ENCODE measurements at regions not wholly inside any gene's neighbourhood (a gene's known extent, or its start where the extent isn't known, plus 50 kb on each side); places are given as distances from the start of the nearest gene placed in this dataset.

DNA sequence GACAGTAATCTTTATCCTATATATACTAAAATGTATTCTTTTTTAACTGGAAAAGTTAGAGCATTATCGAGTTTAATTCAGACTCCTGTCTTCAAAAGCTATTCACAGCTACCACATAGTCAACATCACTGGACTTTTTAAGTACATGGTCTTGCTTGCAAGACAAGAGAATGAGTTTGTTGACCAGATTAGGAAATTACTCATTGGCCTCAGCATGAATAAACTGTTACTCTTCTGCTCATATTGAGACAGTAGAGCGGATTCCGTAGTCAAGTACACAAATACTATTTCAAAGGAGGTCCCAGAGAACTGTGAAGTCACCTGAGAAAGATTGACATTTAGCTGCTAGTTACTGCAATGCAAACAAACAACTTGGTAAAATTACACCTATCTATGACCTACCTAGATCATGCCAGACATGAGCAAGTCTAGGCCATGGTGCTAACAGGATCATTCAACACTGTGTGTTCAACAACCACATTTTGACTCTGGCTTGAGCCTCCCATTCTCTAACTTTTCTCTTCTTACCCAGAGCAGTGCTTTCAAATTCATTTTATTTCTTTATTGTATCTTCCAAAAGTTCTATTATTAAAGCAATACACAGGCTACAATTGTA, 280.9 kb downstream of the NEBL start:
- no TSS peak for BruUV-seq (replicated peaks)
- no peak overlapping the region for H3K27ac ChIP-seq (ENCODE audit: low read depth, low read length, poor library complexity, severe bottlenecking)
- no peak overlapping the region for H3K4me3 ChIP-seq (ENCODE audit: low read depth, low read length, poor library complexity, severe bottlenecking)
- H2AFZ ChIP-seq (ENCODE audit: low read length), result no peak overlapping the region
- CTCF ChIA-PET (ENCODE audit: unreplicated experiment), result no interaction called here
- POLR2A ChIA-PET, result no interaction called here
- H3K4me1 ChIP-seq (ENCODE audit: insufficient read depth, low read length, poor library complexity, severe bottlenecking), result no peaks in the 10 kb centered on the region
- no peak overlapping the region for H3K4me2 ChIP-seq (ENCODE audit: low read length)
- no peaks in the 10 kb centered on the region for H3K9me3 ChIP-seq (ENCODE audit: low read length)
- no peaks in the 10 kb centered on the region for H3K36me3 ChIP-seq (ENCODE audit: insufficient read depth, low read length)
- intact Hi-C loops (cut with micrococcal nuclease; ENCODE audit: unreplicated experiment), result no loop called here
- no peaks in the 10 kb centered on the region for H3K79me2 ChIP-seq (ENCODE audit: insufficient read depth, low read depth, low read length)
- TF ChIP-seq, protein P1, sequence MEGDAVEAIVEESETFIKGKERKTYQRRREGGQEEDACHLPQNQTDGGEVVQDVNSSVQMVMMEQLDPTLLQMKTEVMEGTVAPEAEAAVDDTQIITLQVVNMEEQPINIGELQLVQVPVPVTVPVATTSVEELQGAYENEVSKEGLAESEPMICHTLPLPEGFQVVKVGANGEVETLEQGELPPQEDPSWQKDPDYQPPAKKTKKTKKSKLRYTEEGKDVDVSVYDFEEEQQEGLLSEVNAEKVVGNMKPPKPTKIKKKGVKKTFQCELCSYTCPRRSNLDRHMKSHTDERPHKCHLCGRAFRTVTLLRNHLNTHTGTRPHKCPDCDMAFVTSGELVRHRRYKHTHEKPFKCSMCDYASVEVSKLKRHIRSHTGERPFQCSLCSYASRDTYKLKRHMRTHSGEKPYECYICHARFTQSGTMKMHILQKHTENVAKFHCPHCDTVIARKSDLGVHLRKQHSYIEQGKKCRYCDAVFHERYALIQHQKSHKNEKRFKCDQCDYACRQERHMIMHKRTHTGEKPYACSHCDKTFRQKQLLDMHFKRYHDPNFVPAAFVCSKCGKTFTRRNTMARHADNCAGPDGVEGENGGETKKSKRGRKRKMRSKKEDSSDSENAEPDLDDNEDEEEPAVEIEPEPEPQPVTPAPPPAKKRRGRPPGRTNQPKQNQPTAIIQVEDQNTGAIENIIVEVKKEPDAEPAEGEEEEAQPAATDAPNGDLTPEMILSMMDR (conservative IDR thresholded peaks at IDR 0.05; ENCODE audit: low read length), result no peak
- no peak for TF ChIP-seq EZH2phosphoT487 (IDR thresholded peaks at IDR 0.05; ENCODE audit: borderline replicate concordance, low read depth, low read length)
- DNase-seq (ENCODE audit: low spot score), result no peak
- no peaks in the 10 kb centered on the region for H4K20me1 ChIP-seq (ENCODE audit: insufficient read depth, low read length)
- H3K9me2 ChIP-seq (ENCODE audit: insufficient read depth, low read length), result no peaks in the 10 kb centered on the region

DNA sequence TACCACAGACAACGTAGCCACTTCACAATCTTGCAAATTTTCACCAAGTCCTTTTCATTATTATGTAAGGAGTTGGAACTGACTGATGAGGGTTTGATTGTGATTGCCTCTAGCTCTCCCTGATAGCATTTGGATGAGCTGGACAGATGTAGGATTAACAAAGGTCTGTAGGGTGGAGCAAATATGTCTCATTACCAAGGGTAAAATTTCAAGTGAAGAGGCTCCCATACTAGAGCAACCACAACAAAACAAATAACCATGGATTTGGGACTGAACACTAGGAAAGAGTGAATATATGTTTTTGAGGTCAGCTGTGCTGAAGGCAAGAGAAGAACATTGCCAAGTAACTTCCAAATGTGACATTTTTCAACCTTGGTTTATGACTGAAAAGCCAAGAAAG, 281.7 kb downstream of the NEBL start:
- no peak overlapping the region for H3K4me3 ChIP-seq (ENCODE audit: low read depth, low read length, poor library complexity, severe bottlenecking)
- no peaks in the 10 kb centered on the region for H4K20me1 ChIP-seq (ENCODE audit: insufficient read depth, low read length)
- ChIA-PET POLR2A (no interaction called here), CTCF (ENCODE audit: unreplicated experiment) (no interaction called here)
- no peaks in the 10 kb centered on the region for H3K9me2 ChIP-seq (ENCODE audit: insufficient read depth, low read length)
- H3K27ac ChIP-seq (ENCODE audit: low read depth, low read length, poor library complexity, severe bottlenecking), result no peak overlapping the region
- no peak for DNase-seq (ENCODE audit: low spot score)
- H3K79me2 ChIP-seq (ENCODE audit: insufficient read depth, low read depth, low read length), result no peaks in the 10 kb centered on the region
- H3K4me2 ChIP-seq (ENCODE audit: low read length), result no peak overlapping the region
- H3K9me3 ChIP-seq (ENCODE audit: low read length), result no peaks in the 10 kb centered on the region
- H3K4me1 ChIP-seq (ENCODE audit: insufficient read depth, low read length, poor library complexity, severe bottlenecking), result no peaks in the 10 kb centered on the region
- H3K36me3 ChIP-seq (ENCODE audit: insufficient read depth, low read length), result no peaks in the 10 kb centered on the region
- BruUV-seq (replicated peaks), result no TSS peak
- H2AFZ ChIP-seq (ENCODE audit: low read length), result no peak overlapping the region
- no peak for TF ChIP-seq EZH2phosphoT487 (IDR thresholded peaks at IDR 0.05; ENCODE audit: borderline replicate concordance, low read depth, low read length)
- TF ChIP-seq, protein P1 (conservative IDR thresholded peaks at IDR 0.05; ENCODE audit: low read length), result no peak
- intact Hi-C loops (cut with micrococcal nuclease; ENCODE audit: unreplicated experiment), result no loop called here

DNA sequence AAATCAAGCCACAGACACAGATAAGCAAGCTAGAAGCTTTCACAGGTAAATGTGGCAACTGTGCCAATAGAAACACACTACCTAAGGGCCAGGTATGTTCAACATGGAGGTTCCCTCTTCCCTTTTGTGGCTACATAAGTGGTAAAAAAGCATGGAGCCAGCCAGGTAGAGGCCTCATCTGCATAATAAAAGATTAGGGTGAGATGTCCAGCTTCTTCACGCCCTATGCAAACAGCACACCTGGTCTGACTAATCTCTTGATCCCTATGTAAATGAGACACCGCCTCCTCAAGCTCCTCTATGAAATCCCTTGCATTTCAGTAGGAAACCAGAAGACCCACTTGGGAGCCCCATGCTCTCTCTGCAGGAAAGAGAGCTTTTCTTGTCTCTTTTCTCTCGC, 282.2 kb downstream of the NEBL start:
- no peaks in the 10 kb centered on the region for H3K4me1 ChIP-seq (ENCODE audit: insufficient read depth, low read length, poor library complexity, severe bottlenecking)
- no peaks in the 10 kb centered on the region for H3K9me3 ChIP-seq (ENCODE audit: low read length)
- DNase-seq (ENCODE audit: low spot score), result no peak
- no peak overlapping the region for H3K27ac ChIP-seq (ENCODE audit: low read depth, low read length, poor library complexity, severe bottlenecking)
- intact Hi-C loops (cut with micrococcal nuclease; ENCODE audit: unreplicated experiment), result no loop called here
- no peaks in the 10 kb centered on the region for H4K20me1 ChIP-seq (ENCODE audit: insufficient read depth, low read length)
- BruUV-seq (replicated peaks), result no TSS peak
- H3K9me2 ChIP-seq (ENCODE audit: insufficient read depth, low read length), result no peaks in the 10 kb centered on the region
- H3K4me3 ChIP-seq (ENCODE audit: low read depth, low read length, poor library complexity, severe bottlenecking), result no peak overlapping the region
- no peak overlapping the region for H2AFZ ChIP-seq (ENCODE audit: low read length)
- H3K79me2 ChIP-seq (ENCODE audit: insufficient read depth, low read depth, low read length), result no peaks in the 10 kb centered on the region
- H3K36me3 ChIP-seq (ENCODE audit: insufficient read depth, low read length), result no peaks in the 10 kb centered on the region
- CTCF ChIA-PET (ENCODE audit: unreplicated experiment), result no interaction called here
- POLR2A ChIA-PET, result no interaction called here
- no peak for TF ChIP-seq EZH2phosphoT487 (IDR thresholded peaks at IDR 0.05; ENCODE audit: borderline replicate concordance, low read depth, low read length)
- TF ChIP-seq, protein P1 (conservative IDR thresholded peaks at IDR 0.05; ENCODE audit: low read length), result no peak
- H3K4me2 ChIP-seq (ENCODE audit: low read length), result no peak overlapping the region
